WTC11 (cell line): ENCODE measurements at regions not wholly inside any gene's neighbourhood (a gene's known extent, or its start where the extent isn't known, plus 50 kb on each side); places are given as distances from the start of the nearest gene placed in this dataset.
"Not testable (repeated sequence)": the region's sequence is repeated elsewhere in the genome, so short reads cannot be mapped to it uniquely, and the experiment has no call there.

Experiments
- ATAC-seq: fragments of 200-7000 bp; cut with Tn5 transposase; 2 replicates; pipeline ENCODE4 v1.10.0; 2021; ENCODE audit warnings: mild to moderate bottlenecking, moderate library complexity
- CTCF ChIA-PET: fragments of 300-600 bp; sonication (Branson Sonifier 250); formaldehyde crosslinking; loops from one replicate; lab custom pipeline; 2021; ENCODE audit warnings: antibody characterized with exemption; lab: Charles Lee
- POLR2A ChIA-PET: fragments of 350-600 bp; sonication (Branson Sonifier 250); formaldehyde crosslinking; loops from one replicate; lab custom pipeline; 2021; ENCODE audit warnings: antibody characterized with exemption; lab: Charles Lee
- DNase-seq: peaks from one replicate; pipeline ENCODE4 v3.0.0; 2021; ENCODE audit warnings: low spot score
- H3K27ac Mint-ChIP-seq: 2 replicates; pipeline ENCODE4 v1.8.0; 2021; ENCODE audit warnings: mixed read lengths
- H3K27me3 Mint-ChIP-seq: 2 replicates; pipeline ENCODE4 v1.8.0; 2021; ENCODE audit warnings: low read depth, mild to moderate bottlenecking, moderate library complexity, mixed read lengths
- H3K36me3 Mint-ChIP-seq: 2 replicates; pipeline ENCODE4 v1.8.0; 2021; ENCODE audit warnings: mixed read lengths
- H3K4me1 Mint-ChIP-seq: 2 replicates; pipeline ENCODE4 v1.8.0; 2022; ENCODE audit warnings: mixed read lengths
- H3K4me3 Mint-ChIP-seq: 2 replicates; pipeline ENCODE4 v1.8.0; 2021; ENCODE audit warnings: mild to moderate bottlenecking, moderate library complexity, mixed read lengths
- H3K9me3 Mint-ChIP-seq: 2 replicates; pipeline ENCODE4 v1.8.0; 2021; ENCODE audit warnings: mixed read lengths
- ETV6 ChIP-seq: sonication (generic); formaldehyde crosslinking; IDR thresholded peaks from 2 replicates; pipeline ENCODE4 v1.8.1; 2022; ENCODE audit warnings: mild to moderate bottlenecking, missing genetic modification reagents
- FOXP1 ChIP-seq: sonication (generic); formaldehyde crosslinking; IDR thresholded peaks from 2 replicates; pipeline ENCODE4 v1.8.0; 2022; ENCODE audit warnings: missing genetic modification reagents, mild to moderate bottlenecking, moderate library complexity, borderline replicate concordance
- GTF2I ChIP-seq: fragments of 250-450 bp; sonication (Bioruptor Pico); conservative IDR thresholded peaks from 2 replicates; pipeline ENCODE4 v1.4.0; 2021; ENCODE audit warnings: mild to moderate bottlenecking
- OVOL2 ChIP-seq: fragments of 250-450 bp; sonication (Bioruptor Pico); IDR thresholded peaks from 2 replicates; pipeline ENCODE4 v1.9.0; 2021; ENCODE audit warnings: mild to moderate bottlenecking, borderline replicate concordance
- ZNF416 ChIP-seq: fragments of 250-450 bp; sonication (Bioruptor Pico); IDR thresholded peaks from 2 replicates; pipeline ENCODE4 v1.9.0; 2021; ENCODE audit warnings: mild to moderate bottlenecking, inconsistent platforms
- TF ChIP-seq, protein P1 (sequence below): sonication (generic); formaldehyde crosslinking; IDR thresholded peaks from 2 replicates; pipeline ENCODE4 v1.8.1; 2022; ENCODE audit warnings: missing genetic modification reagents, borderline replicate concordance
- TF ChIP-seq, protein P2 (sequence below): sonication (generic); formaldehyde crosslinking; IDR thresholded peaks from 2 replicates; pipeline ENCODE4 v1.8.0; 2023; ENCODE audit warnings: missing genetic modification reagents, mild to moderate bottlenecking, borderline replicate concordance
- TF ChIP-seq, protein P3 (sequence below): fragments of 250-450 bp; sonication (Bioruptor Pico); IDR thresholded peaks from 2 replicates; pipeline ENCODE4 v1.9.0; 2021; ENCODE audit warnings: moderate library complexity, mild to moderate bottlenecking, inconsistent platforms, borderline replicate concordance
- TF ChIP-seq, protein P4 (sequence below): sonication (generic); formaldehyde crosslinking; conservative IDR thresholded peaks from 2 replicates; pipeline ENCODE4 v1.8.1; 2022; ENCODE audit warnings: mild to moderate bottlenecking, missing genetic modification reagents
- TF ChIP-seq, protein P5 (sequence below): sonication (generic); formaldehyde crosslinking; IDR thresholded peaks from 2 replicates; pipeline ENCODE4 v1.8.1; 2023; ENCODE audit warnings: mild to moderate bottlenecking, missing genetic modification reagents

DNA sequence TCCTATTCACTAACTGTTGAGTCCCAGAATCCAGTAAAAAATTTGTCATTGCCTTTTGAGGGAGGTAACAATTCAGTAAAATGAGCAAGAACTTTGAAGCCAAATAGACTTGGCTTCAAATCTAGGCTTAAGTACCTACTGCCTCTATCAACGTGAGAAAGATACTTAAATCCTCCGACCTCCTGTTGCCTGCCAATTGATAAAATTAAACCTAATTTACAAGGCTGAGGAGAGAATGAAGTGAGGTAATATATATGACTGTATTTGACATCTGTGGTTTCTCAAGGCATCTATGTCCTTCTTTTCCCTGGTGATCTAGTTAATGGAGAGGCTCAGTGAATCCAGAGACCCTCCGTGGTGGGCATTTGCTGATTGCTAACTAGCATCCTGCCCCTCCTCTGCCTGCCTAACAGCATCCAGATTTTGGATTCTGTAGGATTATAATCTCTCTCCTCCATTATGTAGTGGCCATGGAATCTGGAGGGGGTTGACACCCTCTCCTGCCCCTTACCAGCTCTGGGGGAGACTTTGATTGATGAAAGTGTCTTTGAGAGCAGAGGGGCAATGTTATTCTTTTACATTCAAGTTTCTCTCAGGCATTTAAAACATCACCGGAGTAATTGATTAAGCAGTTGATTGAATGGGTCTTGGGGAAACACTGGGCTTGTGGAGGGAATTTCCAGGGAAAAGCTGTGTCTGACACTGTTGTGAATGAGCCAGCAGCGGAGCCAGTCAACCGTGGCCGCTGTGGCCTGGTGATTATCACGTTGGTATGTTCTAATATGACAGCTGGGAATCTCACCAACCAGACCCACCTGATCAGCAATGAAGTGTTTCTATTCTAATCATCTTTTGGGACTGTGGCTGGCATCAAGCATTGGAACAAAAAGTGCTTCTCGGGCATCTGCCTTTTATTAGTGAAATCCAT, 140.7 kb upstream of the FAM78B start (continued):
- no peak for TF ChIP-seq GTF2I (CRISPR knock-in tag)
- TF ChIP-seq, protein P1, sequence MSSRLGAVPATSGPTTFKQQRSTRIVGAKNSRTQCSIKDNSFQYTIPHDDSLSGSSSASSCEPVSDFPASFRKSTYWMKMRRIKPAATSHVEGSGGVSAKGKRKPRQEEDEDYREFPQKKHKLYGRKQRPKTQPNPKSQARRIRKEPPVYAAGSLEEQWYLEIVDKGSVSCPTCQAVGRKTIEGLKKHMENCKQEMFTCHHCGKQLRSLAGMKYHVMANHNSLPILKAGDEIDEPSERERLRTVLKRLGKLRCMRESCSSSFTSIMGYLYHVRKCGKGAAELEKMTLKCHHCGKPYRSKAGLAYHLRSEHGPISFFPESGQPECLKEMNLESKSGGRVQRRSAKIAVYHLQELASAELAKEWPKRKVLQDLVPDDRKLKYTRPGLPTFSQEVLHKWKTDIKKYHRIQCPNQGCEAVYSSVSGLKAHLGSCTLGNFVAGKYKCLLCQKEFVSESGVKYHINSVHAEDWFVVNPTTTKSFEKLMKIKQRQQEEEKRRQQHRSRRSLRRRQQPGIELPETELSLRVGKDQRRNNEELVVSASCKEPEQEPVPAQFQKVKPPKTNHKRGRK (CRISPR knock-in tag): no peak

DNA sequence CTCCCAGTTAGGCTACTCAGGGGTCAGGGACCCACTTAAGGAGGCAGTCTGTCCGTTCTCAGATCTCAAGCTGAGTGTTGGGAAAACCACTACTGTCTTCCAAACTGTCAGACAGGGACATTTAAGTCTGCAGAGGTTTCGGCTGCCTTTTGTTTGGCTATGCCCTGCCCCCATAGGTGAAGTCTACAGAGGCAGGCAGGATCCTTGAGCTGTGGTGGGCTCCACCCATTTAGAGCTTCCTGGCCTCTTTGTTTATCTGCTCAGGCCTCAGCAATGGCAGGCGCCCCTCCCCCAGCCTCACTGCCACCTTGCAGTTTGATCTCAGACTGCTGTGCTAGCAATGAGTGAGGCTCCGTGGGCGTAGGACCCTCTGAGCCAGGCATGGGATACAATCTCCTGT, 149.5 kb upstream of the FAM78B start:
- ATAC-seq, POLR2A ChIA-PET, H3K27me3 Mint-ChIP-seq, H3K27ac Mint-ChIP-seq, CTCF ChIA-PET, H3K4me3 Mint-ChIP-seq: not testable (repeated sequence)
- H3K4me1 Mint-ChIP-seq: peaks cover 16% of the 10 kb centered on the region
- peak; percentile 24 for DNase-seq
- peaks cover 23% of the 10 kb centered on the region for H3K36me3 Mint-ChIP-seq
- peaks cover 39% of the 10 kb centered on the region for H3K9me3 Mint-ChIP-seq

DNA sequence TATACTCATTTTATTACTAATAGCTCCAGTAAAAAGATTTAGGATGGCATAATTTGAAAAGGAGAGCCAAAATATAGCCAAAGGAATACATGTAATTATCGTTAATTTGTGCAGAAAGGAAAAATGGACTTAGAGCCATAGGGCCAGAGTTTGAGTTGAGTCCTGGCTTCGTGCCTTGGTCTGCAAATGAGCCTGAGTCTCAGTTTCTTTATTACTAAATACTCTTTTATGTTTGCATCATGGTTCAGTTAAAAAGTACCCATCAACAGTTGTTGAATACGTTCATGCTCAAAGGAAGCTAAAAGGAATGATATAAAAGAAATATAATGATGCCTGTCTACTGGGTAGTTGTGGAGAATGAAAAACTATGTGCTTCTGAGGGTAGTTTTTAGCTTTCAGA, 155.7 kb upstream of the FAM78B start:
- TF ChIP-seq ETV6 (CRISPR knock-in tag): no peak
- TF ChIP-seq, protein P2, sequence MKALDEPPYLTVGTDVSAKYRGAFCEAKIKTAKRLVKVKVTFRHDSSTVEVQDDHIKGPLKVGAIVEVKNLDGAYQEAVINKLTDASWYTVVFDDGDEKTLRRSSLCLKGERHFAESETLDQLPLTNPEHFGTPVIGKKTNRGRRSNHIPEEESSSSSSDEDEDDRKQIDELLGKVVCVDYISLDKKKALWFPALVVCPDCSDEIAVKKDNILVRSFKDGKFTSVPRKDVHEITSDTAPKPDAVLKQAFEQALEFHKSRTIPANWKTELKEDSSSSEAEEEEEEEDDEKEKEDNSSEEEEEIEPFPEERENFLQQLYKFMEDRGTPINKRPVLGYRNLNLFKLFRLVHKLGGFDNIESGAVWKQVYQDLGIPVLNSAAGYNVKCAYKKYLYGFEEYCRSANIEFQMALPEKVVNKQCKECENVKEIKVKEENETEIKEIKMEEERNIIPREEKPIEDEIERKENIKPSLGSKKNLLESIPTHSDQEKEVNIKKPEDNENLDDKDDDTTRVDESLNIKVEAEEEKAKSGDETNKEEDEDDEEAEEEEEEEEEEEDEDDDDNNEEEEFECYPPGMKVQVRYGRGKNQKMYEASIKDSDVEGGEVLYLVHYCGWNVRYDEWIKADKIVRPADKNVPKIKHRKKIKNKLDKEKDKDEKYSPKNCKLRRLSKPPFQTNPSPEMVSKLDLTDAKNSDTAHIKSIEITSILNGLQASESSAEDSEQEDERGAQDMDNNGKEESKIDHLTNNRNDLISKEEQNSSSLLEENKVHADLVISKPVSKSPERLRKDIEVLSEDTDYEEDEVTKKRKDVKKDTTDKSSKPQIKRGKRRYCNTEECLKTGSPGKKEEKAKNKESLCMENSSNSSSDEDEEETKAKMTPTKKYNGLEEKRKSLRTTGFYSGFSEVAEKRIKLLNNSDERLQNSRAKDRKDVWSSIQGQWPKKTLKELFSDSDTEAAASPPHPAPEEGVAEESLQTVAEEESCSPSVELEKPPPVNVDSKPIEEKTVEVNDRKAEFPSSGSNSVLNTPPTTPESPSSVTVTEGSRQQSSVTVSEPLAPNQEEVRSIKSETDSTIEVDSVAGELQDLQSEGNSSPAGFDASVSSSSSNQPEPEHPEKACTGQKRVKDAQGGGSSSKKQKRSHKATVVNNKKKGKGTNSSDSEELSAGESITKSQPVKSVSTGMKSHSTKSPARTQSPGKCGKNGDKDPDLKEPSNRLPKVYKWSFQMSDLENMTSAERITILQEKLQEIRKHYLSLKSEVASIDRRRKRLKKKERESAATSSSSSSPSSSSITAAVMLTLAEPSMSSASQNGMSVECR (CRISPR knock-in tag): no peak
- TF ChIP-seq, protein P3, sequence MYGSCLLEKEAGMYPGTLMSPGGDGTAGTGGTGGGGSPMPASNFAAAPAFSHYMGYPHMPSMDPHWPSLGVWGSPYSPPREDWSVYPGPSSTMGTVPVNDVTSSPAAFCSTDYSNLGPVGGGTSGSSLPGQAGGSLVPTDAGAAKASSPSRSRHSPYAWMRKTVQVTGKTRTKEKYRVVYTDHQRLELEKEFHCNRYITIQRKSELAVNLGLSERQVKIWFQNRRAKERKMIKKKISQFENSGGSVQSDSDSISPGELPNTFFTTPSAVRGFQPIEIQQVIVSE (CRISPR knock-in tag): no peak
- no peak for TF ChIP-seq ZNF416
- TF ChIP-seq OVOL2 (CRISPR knock-in tag): no peak
- no peak for TF ChIP-seq FOXP1 (CRISPR knock-in tag)
- TF ChIP-seq, protein P4, sequence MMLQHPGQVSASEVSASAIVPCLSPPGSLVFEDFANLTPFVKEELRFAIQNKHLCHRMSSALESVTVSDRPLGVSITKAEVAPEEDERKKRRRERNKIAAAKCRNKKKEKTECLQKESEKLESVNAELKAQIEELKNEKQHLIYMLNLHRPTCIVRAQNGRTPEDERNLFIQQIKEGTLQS (CRISPR knock-in tag): no peak
- TF ChIP-seq, protein P5, sequence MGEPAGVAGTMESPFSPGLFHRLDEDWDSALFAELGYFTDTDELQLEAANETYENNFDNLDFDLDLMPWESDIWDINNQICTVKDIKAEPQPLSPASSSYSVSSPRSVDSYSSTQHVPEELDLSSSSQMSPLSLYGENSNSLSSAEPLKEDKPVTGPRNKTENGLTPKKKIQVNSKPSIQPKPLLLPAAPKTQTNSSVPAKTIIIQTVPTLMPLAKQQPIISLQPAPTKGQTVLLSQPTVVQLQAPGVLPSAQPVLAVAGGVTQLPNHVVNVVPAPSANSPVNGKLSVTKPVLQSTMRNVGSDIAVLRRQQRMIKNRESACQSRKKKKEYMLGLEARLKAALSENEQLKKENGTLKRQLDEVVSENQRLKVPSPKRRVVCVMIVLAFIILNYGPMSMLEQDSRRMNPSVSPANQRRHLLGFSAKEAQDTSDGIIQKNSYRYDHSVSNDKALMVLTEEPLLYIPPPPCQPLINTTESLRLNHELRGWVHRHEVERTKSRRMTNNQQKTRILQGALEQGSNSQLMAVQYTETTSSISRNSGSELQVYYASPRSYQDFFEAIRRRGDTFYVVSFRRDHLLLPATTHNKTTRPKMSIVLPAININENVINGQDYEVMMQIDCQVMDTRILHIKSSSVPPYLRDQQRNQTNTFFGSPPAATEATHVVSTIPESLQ (CRISPR knock-in tag): no peak
- Mint-ChIP-seq H3K27ac (no peak overlapping the region), H3K27me3 (no peaks in the 10 kb centered on the region), H3K36me3 (peaks cover 6% of the 10 kb centered on the region), H3K4me1 (peaks cover 15% of the 10 kb centered on the region), H3K4me3 (no peak overlapping the region), H3K9me3 (peaks cover 5% of the 10 kb centered on the region)
- POLR2A ChIA-PET: no interaction called here
- ATAC-seq (no peak), DNase-seq (no peak)
- CTCF ChIA-PET: no interaction called here
